Kasumi-1 (cell line): ENCODE measurements at regions not wholly inside any gene's neighbourhood (a gene's known extent, or its start where the extent isn't known, plus 50 kb on each side); places are given as distances from the start of the nearest gene placed in this dataset.
"Not testable (repeated sequence)": the region's sequence is repeated elsewhere in the genome, so short reads cannot be mapped to it uniquely, and the experiment has no call there.

Experiments used
- DNase-seq, 2 experiments: peaks; one replicate each; lab custom pipeline; 2025; lab: John Stamatoyannopoulos, UW

DNA sequence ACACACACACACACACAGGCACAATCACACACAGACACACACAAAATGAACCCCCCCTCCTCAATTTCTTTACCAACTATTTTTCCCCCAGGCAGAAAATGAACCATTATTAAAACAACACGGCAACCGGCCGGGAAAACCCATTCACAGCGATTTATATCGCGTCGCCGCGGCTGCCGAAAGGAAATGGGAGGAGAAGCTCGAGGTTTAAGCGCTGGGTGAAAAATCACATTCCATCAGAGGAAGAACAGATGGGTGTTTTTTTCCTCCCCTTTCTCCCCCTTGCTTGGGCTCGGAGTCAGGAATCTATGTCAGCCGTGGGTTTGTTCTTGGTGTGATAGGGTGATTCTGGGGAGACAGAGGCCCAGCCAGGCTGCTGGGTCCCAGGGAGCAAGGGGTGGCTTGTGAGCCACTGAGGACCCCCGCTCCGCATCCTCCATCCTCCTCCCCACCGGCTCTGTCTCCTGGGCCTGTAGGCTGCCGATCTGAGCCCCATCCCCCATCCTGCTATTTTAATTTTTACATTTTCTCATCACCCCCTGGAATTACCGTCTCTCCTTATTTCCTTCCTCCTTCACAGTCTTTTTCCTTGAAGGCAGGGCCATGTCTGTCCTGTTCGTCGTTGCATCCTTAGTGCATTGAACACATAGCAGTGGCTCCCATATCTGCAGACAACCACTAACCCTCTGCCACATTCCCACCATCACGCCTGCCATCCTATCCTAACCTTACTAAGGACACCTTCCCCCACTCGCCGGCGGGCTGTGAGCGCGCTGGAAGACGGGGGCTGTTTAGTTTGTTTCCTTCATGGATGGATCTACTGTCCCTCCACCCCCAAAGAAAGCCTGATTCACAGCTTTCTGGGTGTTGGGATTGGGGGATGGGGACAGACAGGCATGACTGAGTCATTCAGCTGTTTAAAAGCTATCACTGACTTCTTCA, 137.7 kb downstream of the CRLF3 start:
- not testable (repeated sequence) for DNase-seq

DNA sequence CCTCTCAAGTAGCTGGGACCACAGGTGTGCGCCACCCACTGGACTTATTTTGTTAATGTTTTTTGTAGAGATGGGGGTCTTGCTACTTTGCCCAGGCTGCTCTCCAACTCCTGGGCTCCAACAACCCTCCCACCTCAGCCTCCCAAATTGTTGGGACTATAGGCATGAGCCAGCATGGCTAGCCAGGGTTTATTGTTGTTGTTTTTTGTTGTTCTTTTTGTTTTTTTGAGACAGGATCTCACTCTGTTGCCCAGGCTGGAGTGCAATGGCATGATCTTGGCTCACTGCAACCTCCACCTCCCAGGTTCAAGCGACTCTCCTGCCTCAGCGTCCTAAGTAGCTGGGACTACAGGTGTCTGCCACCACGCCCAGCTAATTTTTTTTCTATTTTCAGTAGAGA, 142.2 kb downstream of the CRLF3 start:
- DNase-seq = not testable (repeated sequence)

DNA sequence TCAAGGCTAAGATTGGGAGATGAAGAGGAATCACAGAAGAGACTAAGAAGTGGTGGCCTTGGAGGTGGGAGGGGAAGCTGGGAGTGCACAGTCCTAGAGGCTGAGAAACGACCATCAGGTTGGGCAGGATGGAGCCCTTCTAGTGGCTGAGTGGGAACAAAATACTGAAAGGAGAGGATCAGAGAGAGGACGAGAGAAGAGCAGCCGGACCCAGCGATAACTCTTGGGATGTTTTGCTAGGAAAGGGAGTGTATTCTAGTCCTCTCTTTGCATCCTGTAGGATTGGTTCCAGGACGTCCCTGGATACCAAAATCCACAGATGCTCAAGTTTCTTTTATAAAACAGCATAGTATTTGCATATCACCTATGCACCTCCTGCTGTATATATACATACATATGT, 143.8 kb downstream of the CRLF3 start:
- not testable (repeated sequence) for DNase-seq

DNA sequence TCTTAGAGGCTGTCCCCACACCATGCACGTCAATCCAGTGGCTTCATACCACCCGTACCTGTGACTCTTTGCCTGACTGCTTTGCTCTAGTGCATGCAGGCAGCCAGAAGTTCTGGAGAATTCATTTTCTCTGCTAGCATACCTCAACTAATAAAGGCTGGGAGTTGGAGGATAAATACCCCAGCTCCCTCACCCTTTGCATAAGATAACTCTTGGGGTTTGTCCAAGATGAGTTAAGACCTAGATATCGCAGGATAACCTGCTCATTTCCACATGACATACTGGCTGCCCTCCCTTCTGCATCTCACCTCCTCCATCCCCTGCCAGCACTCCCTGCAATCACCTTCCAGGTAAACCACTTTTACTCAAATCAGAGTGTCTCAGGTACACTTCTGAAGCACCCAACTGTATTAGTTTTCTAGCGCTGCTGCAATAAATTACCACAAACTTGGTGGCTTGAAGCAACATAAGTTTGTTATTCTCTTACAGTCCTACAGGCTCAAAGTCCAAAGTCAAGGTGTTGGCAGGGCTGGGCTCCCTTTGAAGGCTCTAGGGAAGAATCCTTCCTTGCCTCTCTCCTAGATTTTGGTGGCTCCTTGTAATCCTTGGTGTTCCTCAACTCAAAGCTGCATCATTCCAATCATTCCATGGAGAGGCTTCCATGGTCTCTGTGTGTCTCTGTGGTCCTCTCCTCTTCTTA, 146.8 kb downstream of the CRLF3 start:
- DNase-seq = no peak

DNA sequence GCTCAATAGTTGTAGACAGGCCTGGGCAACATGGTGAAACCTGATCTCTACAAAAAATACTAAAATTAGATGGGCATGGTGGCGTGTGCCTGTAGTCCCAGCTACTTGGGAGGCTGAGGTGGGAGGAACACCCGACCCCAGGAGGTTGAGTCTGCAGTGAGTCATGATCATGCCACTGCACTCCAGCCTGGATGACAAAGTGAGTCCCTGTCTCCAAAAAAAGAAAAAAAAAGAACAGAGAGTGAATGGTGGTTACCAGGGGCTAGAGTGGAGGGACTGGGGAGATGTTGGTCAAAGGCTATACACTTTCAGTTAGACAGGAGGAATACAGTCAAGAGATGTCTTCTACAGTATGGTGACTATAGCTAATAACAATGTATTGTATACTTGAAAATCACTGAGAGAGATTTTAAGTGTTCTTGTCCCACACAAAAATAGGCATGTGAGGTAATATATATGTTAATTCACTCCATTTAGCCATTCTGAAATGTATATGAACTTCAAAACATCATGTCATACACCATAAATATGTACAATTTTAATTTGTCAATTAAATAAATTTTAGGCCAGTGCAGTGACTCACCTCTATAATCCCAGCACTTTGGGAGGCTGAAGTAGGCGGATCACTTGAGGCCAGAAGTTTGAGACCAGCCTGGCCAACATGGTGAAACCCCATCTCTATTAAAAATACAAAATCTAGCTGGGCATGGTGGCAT, 148.6 kb downstream of the CRLF3 start:
- DNase-seq = not testable (repeated sequence)

DNA sequence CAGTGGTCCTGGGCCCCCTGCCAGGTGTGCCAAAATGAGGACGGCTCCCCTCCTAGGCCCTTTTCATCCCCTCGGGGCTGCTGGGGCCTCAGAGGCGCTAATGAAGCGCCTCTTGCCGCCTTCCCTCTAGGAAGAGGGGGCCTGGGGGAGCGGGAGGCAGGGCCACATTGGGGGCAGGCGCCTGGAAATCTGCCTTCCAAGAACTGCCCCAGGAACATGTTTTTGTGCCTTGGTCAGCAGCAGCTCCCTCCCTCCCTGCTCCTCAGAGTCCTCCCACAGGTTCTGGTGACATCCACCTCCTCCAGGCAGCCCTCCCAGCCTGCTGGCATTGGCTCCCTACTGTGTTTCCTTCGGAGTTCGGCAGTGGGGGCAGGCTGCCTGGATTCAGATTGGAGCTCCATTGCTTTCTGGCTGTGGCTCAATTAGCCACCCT, 155.3 kb downstream of the CRLF3 start:
- not testable (repeated sequence) for DNase-seq

DNA sequence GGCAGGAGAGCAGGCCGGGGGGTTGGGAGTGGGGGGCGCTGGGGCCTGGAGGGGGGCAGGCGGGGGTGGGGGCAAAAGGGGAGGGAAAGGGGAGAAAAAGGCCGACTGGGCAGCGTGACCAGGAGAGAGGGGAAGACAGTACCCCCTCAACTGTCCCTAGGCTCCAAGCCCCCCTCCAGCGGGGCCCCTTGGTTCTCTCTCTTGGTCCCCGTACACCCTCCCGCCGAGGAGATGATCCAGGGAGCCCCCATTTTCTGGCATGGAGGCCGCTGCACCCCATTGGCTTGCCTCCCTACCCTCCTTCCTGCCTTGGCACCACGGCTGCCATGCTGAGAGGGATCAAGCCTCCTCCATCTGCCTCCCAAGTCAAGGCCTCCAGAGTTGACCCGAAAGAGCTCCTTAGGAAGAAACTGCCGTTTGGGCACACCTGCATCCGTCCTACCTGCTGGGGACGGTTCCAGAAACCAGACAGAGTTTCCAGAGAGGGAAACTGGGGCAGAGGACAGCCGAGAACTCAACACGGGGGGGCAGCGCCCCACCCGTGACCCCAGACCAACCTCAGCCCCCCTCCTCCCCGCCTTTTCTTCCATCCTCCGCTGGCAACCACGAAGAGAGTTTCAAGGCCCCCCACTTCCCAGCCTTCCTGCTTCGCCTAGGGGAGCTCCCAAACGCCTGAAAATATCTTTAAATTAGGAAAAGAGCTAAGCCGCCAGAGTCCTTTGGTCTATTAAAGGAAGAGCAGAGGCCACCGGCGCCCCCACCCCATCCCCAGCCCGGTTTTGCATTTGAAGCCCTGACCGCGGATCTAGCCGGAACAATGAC, 155.9 kb downstream of the CRLF3 start:
- not testable (repeated sequence) for DNase-seq

DNA sequence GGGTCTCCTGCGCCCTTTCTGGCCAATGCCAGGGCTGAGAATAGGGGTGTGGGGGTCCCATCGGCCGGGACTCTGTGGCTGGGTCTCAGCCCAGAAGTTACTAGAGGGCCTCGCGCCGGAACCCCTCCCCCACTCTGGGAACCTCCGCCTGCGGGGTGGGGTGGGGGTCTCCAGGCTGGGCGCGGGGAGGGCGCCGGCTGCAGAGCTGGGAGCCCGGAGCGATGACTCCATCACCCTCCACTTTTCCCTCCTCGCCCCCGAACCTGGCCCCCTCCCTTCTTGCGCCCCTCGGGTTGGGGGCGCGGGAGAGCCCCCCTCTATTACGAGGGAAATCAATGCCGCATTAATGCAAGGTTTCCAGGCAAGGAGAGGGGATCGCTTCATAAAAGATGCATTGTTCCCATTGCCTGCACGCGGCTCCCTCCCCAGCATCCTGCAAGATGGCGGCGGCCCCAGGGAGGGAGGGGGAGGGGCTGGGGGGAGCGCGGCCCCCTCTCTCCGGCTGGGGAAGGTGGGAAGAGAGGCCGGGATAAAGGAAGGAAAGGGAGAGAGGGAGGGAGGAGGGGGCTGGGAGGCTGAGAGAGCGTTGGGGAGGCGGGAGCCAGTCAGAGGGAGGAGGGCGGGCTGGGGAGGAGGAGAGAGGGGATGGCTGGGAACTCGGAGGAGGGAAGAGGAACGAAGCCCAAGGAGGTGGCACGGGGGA, 156.7 kb downstream of the CRLF3 start:
- DNase-seq = not testable (repeated sequence)

DNA sequence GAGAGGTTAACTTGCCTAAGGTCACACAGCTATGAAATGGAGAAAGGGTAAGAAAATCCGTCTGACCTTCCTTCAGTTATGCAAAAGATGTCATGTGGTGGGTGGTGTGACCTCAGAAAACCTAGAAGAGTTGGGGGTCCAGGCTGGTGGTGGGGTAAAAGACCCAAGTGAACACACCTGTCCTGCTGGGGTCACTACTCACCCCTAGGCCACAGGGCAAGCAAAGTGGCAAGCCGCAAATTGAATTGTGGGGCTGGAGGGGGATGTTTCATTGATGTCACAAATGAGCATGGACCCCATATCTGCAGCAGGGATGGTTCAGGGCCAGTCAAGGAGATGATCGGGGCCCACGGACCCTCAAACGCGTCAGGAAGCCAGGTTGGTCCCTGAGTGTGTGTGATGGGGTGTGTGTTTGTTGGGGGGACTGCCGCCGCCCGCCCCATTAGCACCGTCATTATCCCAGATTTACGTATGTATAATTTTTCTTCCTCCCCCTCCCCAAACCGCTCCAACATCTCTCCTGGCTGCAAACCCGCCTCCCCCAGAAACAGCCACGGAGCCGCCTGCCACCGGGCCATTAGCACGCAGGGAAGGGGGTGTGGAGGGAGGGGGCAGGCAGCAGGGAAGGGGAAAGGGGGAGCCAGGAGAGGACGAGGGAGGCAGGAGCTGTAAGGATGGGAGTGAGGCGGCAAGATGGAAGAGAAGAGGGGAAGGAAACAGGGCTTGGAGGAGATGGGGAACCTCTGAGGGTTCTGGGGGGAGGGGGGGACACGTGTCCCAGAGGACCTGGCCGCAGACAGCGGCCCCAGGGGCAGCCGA, 157.4 kb downstream of the CRLF3 start:
- DNase-seq = not testable (repeated sequence)

DNA sequence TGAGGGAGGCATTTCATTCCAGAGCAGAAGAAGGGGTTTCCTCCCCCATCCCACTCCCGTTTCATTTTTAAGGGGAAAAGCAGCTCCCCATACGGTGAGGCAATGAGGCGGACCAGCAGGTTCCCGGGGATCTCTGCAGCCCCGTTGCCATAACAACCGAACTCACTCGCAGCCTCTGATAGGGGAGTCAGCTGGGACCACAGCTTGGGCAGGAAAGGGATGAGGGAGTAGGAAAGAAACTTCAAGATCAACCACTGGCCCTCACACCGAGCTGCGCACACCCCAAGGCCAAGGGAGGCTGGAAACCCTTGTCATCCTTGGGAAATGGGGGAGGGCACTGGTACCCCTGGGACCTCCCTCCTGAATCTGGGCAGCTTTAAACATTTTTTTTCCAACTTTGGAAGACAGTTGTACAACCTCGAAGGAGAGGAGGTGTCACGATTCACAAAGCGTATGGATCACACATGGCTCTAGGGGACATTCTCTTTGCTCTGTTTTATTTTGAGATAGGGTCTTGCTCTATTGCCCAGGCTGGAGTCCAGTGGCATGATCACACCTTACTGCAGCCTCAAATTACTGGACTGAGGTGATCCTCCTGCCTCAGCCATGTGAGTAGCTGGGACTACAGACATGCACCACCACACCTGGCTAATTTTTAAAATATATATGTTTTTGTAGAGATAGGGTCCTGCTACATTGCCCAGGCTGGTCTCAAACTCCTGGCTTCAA, 160.6 kb downstream of the CRLF3 start:
- not testable (repeated sequence) for DNase-seq

DNA sequence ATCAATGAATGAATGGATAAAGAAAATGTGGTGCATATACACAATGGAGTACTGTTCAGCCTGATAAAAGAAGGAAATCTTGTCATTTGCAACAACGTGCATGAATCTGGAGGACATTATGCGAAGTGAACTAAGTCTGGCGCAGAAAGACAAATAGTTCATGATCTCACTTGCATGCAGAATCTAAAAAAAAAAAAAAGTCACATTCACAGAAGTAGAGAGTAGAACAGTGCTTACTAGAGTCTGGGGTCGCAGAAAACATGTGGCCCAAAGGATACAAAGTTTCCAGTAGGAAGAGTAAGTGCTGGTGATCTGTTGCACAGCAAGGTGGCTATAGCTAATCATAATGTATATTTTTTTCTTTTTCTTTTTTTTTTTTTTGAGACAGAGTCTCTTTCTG, 167.3 kb downstream of the CRLF3 start:
- not testable (repeated sequence) for DNase-seq

DNA sequence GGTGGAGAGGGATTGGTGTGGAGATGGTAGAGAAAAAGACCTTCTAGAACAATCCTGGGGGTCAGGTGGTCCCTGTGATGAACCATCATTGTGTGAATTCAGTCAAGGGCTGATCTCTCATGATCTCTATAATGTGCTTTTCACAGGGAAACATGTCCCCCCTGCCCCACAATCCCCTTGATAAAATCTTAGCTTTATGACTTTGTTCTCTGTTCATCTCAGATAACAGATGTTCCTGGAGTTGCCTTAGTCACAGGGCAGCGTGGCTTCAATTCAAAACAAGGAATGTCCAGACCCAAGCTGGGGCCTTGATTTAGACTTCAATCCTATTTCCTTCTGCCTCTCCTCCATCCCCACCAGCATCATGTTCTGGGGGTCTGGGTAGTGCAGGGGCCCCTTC, 171.5 kb downstream of the CRLF3 start:
- not testable (repeated sequence) for DNase-seq

DNA sequence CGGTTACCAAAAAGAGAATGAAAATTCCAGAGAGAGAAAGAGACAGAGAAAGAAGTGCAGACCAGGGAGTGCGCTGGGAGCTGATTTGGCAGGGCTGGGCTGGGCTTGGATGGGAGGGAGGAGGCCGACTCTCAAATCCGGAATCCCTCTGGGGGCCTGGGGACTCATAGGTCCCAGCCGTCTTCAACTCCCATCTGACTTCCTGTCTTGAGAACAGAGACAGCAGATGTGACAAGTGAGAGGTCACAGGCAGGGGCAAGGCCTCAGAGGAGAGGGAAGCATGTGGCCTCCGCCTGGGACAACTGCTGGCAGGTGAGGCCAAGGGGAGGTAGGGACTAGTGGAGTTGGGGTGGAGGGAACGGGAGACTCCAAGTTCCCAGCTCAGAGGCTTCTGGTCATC, 172.9 kb downstream of the GOSR1 start:
- not testable (repeated sequence) for DNase-seq

DNA sequence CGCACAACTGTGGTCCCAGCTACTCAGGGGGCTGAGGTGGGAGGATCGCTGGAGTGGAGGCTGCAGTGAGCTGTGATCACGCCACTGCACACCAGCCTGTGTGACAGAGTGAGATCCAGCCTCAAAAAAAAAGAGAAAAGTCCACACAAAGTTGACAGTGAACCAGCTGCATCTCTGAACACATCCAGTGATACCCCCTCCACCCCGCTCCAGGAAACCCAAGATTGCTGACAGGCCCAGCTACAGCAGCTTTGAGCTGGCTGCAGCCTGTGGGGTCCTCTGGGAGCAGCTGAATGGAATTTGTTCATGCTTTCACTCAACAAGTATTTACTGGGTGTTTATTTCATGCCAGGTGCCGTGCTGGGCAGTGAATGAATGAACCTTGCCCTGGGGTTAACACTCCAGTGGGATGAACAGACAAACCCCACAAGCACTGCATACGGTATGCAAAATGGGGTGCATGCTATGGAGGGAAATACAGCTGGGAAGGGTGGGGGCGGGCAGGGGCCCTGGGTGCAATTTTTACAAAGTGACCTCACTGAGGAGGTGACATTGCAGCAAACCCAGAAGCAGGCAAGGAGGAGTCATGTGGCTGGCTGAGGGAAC, 170.9 kb downstream of the GOSR1 start:
- not testable (repeated sequence) for DNase-seq

DNA sequence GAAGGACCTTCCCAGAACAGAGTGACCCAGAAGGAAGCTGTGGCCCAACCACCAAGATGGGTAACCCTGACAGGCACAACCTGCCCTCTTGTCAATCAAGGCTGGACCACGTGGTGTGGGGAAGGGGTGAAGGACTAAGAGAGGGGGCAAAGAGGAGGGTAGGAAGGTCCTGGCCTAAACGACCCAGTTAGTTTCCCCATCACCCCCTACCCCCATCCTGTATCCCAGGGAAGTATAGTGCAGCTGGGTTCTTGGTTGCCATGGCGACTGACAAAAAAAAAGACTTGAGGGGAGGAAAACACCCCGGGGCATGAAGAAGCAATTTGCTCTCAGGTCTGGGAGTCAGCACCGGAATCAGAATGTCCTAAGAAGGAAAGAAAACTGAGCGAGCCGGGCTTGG, 168.7 kb downstream of the GOSR1 start:
- DNase-seq = not testable (repeated sequence)

DNA sequence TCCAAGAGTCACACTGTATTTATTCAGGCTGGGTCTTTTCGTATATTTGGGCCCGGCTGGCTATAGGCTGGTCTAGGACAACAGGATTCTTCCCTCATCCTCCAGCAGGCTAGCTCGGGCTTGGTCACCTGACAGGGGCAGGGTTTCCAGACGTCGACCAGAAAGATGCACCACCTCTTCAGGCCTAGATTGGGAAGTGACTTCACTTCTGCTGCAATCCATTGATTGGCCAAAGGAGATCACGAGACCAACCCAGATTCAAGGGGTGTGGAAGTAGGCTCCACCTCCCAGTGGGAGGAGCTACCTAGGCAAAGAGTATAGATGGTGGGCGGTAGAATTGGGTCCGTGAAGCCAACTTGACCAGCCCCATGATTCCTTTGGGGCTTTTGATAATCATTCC, 167.5 kb downstream of the GOSR1 start:
- DNase-seq = not testable (repeated sequence)

DNA sequence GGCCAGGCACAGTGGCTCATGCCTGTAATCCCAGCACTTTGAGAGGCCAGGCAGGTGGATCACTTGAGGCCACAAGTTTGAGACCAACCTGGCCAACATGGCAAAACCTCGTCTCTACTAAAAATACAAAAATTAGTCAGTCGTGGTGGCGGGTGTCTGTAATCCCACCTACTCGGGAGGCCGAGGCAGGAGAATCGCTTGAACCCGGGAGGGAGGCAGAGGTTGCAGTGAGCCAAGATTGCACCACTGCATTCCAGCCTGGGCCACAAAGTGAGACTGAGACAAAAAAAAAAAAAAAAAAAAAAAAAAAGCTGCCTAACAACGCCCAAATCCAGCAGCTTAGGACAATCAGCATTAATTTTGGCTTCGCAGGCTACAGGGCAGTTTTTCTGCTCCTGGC, 167.1 kb downstream of the GOSR1 start:
- not testable (repeated sequence) for DNase-seq

DNA sequence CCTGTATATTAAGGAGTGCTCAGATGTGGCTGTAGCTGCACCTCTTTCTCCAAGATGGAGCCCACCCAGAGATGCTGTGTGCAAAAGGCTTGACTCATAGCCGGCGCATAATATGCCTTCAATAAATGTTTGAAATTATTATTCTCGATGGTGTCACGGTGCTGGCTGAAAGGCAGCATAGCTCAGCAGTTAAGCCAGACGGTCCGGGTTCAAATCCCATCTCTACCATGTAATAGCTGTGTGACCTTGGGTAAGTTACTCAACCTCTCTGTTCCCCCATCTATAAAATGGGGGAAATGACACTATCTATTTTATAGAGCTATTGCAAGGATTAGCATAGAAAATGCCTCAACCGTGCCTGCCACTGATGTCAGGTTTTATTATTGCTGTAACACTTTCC, 164.2 kb downstream of the GOSR1 start:
- DNase-seq = not testable (repeated sequence)

DNA sequence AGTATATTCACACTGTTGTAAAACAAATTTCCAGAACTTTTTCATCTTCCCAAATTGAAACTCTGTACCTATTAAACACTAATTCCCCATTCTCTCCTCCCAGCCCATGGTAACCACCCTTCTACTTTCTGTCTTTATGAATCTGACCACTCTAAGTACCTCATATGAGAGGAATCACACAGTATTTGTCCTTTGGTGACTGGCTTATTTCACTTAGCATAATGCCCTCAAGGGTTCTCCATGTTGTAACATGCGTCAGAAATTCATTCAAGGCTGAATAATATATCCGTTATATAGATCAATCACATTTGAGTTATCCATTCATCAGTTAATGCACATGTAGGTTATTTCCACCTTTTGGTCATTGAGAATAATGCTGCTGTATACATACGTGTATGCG, 162.2 kb downstream of the GOSR1 start:
- DNase-seq = not testable (repeated sequence)
